Body of pancreas (tissue), 4 donors: ENCODE measurements at regions not wholly inside any gene's neighbourhood (a gene's known extent, or its start where the extent isn't known, plus 50 kb on each side); places are given as distances from the start of the nearest gene placed in this dataset.

ENCODE experiments used
- ATAC-seq: fragments of 150-250 bp; one replicate; pipeline ENCODE4 v1.9.1; 2016
- DNase-seq, 4 donors: peaks; one replicate each; pipeline ENCODE4 v3.0.0-alpha.2; 2019
- H3K27ac ChIP-seq, 4 donors: fragments of 200-600 bp; sonication (generic); 1 replicate in 3 of 4; 2 replicates in 1 of 4; pipeline versions ENCODE4 v1.5.1 to v1.6.1; 2016 to 2019; ENCODE audit warnings: mild to moderate bottlenecking in 1 of 4, mixed read lengths in 1 of 4, moderate library complexity in 1 of 4
- H3K27me3 ChIP-seq, 2 donors: fragments of 200-600 bp; sonication (generic); one replicate each; pipeline ENCODE4 v1.6.0; 2016; ENCODE audit warnings: mild to moderate bottlenecking in 1 of 2
- H3K36me3 ChIP-seq, 2 donors: fragments of 200-600 bp; sonication (generic); replicated peaks in 1 of 2; 2 replicates each; pipeline ENCODE4 v1.5.1; 2016; ENCODE audit warnings: low read depth in 2 of 2; ENCODE audit not compliant: insufficient read depth in 1 of 2
- H3K4me1 ChIP-seq: fragments of 200-600 bp; sonication (generic); one replicate; pipeline ENCODE4 v1.6.0; 2016
- H3K4me3 ChIP-seq, 2 donors: fragments of 200-600 bp; sonication (generic); 1 replicate in 1 of 2; 2 replicates in 1 of 2; pipeline ENCODE4 v1.5.1; 2016 to 2019
- H3K9me3 ChIP-seq, 3 donors: fragments of 200-600 bp; sonication (generic); 1 replicate in 2 of 3; 2 replicates in 1 of 3; pipeline ENCODE4 v1.5.1; 2016
- CTCF ChIP-seq, 7 experiments: fragments of 450-650 bp in 4 of 7; fragments of 200-600 bp in 3 of 7; sonication (generic) in 3 of 7; IDR thresholded peaks; one replicate each; pipeline ENCODE4 v1.5.1; 2016 to 2019; ENCODE audit warnings: antibody characterized with exemption in 7 of 7
- POLR2A ChIP-seq, 3 donors: fragments of 450-650 bp; IDR thresholded peaks; one replicate each; pipeline ENCODE4 v1.6.1; 2016; ENCODE audit warnings: antibody characterized with exemption in 3 of 3, mild to moderate bottlenecking in 2 of 3
- WGBS, 2 donors: methylation state at CpG; one replicate each; pipeline ENCODE4 v1.1.5; 2017; 5-methylcytosine and 5-hydroxymethylcytosine counted together
- intact Hi-C: fragments of 100-400 bp; cut with DNase I; formaldehyde crosslinking; loops from one replicate; pipeline ENCODE4 v1.15.1; 2023

GRCh38 chr5:61215996-61216395 lies 53.7 kb upstream of the SMIM15 start:
- Histone ChIP-seq H3K4me3 (no peak overlapping the region), H3K9me3 (no peaks in the 10 kb centered on the region), H3K36me3 (no peaks in the 10 kb centered on the region), H3K27me3 (no peaks in the 10 kb centered on the region), H3K4me1 (peaks cover 13% of the 10 kb centered on the region), H3K27ac (no peak overlapping the region)
- ATAC-seq (no peak), DNase-seq (no peak)
- 68 to 81% methylated on average over 3 of the region's 3 CpGs for WGBS, 2 donors
- TF ChIP-seq CTCF (IDR thresholded peaks at IDR 0.05) (no peak), POLR2A (IDR thresholded peaks at IDR 0.05) (no peak)
- intact Hi-C loops = no loop called here

GRCh38 chr5:61216741-61217140 lies 54.5 kb upstream of the SMIM15 start:
- no peak overlapping the region for H3K4me3 ChIP-seq
- no peaks in the 10 kb centered on the region for H3K9me3 ChIP-seq
- H3K4me1 ChIP-seq = peaks cover 13% of the 10 kb centered on the region
- H3K27ac ChIP-seq = no peak overlapping the region
- no peaks in the 10 kb centered on the region for H3K27me3 ChIP-seq
- WGBS, 2 donors = 94 to 97% methylated on average over 2 of the region's 2 CpGs
- no peak for TF ChIP-seq POLR2A (IDR thresholded peaks at IDR 0.05)
- TF ChIP-seq CTCF (IDR thresholded peaks at IDR 0.05) = no peak
- ATAC-seq (no peak), DNase-seq (no peak)
- intact Hi-C loops = no loop called here
- H3K36me3 ChIP-seq = no peaks in the 10 kb centered on the region

DNA sequence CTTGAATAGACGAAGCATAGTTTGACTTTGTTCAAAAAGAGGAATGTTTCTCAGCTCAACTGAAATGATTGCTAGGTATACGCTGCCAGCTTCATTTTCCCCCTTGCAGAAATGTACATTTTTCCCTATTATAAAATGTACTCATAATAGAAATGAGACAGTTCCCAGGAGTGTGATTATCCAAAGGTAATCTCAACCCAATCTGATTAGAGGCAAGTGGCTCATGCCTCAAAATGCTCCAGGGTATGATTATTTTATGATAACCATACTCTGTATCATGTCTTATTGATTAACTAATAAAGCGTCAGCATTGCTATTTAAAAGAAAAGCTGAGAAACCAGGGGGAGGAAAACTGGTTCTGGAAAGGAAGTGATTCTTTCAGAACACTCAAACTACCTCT lies 54.9 kb upstream of the SMIM15 start:
- 88 to 89% methylated on average over 3 of the region's 3 CpGs for WGBS, 2 donors
- intact Hi-C loops = no loop called here

GRCh38 chr5:61228229-61228628 lies 66.0 kb upstream of the SMIM15 start:
- Histone ChIP-seq H3K36me3 (no peaks in the 10 kb centered on the region), H3K27ac (peak overlapping the region; percentile 37 to 72 (median 53)), H3K9me3 (no peaks in the 10 kb centered on the region), H3K4me3 (no peak overlapping the region), H3K27me3 (no peaks in the 10 kb centered on the region), H3K4me1 (peaks cover 27% of the 10 kb centered on the region)
- WGBS, 2 donors = 41 to 44% methylated on average over 6 of the region's 6 CpGs
- TF ChIP-seq POLR2A (IDR thresholded peaks at IDR 0.05) (no peak), CTCF (IDR thresholded peaks at IDR 0.05) (no peak)
- DNase-seq (peak in 3 of 4 donors; percentile 25 to 33 (median 27)), ATAC-seq (peak; percentile 77)
- intact Hi-C loops = no loop called here

More for the DNA sequence above, 54.9 kb upstream of the SMIM15 start:
- peaks cover 13% of the 10 kb centered on the region for H3K4me1 ChIP-seq
- ATAC-seq = no peak
- TF ChIP-seq CTCF (IDR thresholded peaks at IDR 0.05) = no peak
- no peak for TF ChIP-seq POLR2A (IDR thresholded peaks at IDR 0.05)
- no peak overlapping the region for H3K4me3 ChIP-seq
- DNase-seq = no peak
- no peak overlapping the region for H3K27ac ChIP-seq
- H3K9me3 ChIP-seq = no peaks in the 10 kb centered on the region
- H3K36me3 ChIP-seq = no peaks in the 10 kb centered on the region
- no peaks in the 10 kb centered on the region for H3K27me3 ChIP-seq

DNA sequence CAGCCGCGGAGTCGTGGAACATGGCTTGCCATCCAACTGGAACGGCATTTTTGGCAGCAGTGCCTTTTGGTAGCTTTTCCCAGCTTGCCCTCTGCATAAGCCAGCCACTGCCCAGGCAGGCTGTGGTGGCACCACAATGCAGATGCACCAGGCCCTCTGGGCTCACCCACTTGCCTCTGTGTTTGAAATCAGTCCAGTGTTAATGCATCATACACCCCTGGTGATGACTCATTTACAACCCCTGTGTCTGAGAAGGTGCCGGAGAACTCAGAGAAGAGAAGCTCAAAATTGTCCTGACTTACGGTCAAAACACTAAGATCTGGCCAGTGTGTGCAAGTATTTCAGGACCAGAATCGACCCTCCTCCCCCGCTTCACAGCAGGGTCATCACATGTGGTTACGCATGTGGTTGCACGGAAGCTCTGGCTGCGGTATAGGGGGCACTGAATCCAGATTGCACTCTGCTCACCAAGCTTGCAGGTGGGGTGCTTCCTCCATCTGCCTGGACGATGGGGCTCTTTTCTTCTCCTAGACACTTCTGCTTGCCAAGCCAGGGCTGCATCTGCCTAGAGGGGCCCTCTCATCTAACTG lies 66.5 kb upstream of the SMIM15 start:
- 38 to 53% methylated on average over 8 to 12 of the region's 12 CpGs for WGBS, 2 donors
- intact Hi-C loops = no loop called here
- Histone ChIP-seq H3K4me1 (peaks cover 33% of the 10 kb centered on the region), H3K27ac (peak overlapping the region; percentile 37 to 72 (median 53)), H3K4me3 (no peak overlapping the region), H3K27me3 (no peaks in the 10 kb centered on the region), H3K9me3 (no peaks in the 10 kb centered on the region), H3K36me3 (no peaks in the 10 kb centered on the region)
- TF ChIP-seq POLR2A (IDR thresholded peaks at IDR 0.05) (no peak), CTCF (IDR thresholded peaks at IDR 0.05) (no peak)
- ATAC-seq = peak; percentile 62
- peak in 2 of 4 donors; percentile 28 to 36 for DNase-seq
